ENCODE measurements at regions not wholly inside any gene's neighbourhood (a gene's known extent, or its start where the extent isn't known, plus 50 kb on each side); places are given as distances from the start of the nearest gene placed in this dataset.

GRCh38 chr15:91376038-91376437, 276.0 kb downstream of the SV2B start:
- Histone ChIP-seq H3K4me3 (ENCODE audit: low read length) (no peak overlapping the region), H3K9me3 (ENCODE audit: insufficient read depth, low read length) (no peaks in the 10 kb centered on the region), H3K9ac (ENCODE audit: low read length) (no peak overlapping the region), H2AFZ (ENCODE audit: low read depth, low read length) (no peak overlapping the region), H3K27ac (ENCODE audit: low read length) (no peak overlapping the region), H3K36me3 (replicated peaks; ENCODE audit: low read depth, low read length) (no peaks in the 10 kb centered on the region), H3K79me2 (ENCODE audit: low read length) (no peaks in the 10 kb centered on the region), H3K4me2 (ENCODE audit: low read length) (no peak overlapping the region), H3K27me3 (ENCODE audit: low read depth, low read length) (peaks cover 6% of the 10 kb centered on the region; the same call in 1 of the 2 replicates), H3K4me1 (ENCODE audit: low read length) (no peaks in the 10 kb centered on the region), H4K20me1 (ENCODE audit: insufficient read depth, low read length) (no peaks in the 10 kb centered on the region)
- TF ChIP-seq CTCF (IDR thresholded peaks at IDR 0.05; ENCODE audit: low read depth, low read length) (no peak), EZH2phosphoT487 (IDR thresholded peaks at IDR 0.05; ENCODE audit: low read depth) (no peak)

- TF ChIP-seq CTCF (IDR thresholded peaks at IDR 0.05; ENCODE audit: low read depth, low read length) (no peak), EZH2phosphoT487 (IDR thresholded peaks at IDR 0.05; ENCODE audit: low read depth) (no peak)
- H3K9me3 ChIP-seq (ENCODE audit: insufficient read depth, low read length) = no peaks in the 10 kb centered on the region
- no peak overlapping the region for H3K27ac ChIP-seq (ENCODE audit: low read length)
- no peak overlapping the region for H3K4me3 ChIP-seq (ENCODE audit: low read length)
- no peaks in the 10 kb centered on the region for H3K4me1 ChIP-seq (ENCODE audit: low read length)
- H3K9ac ChIP-seq (ENCODE audit: low read length) = no peak overlapping the region
- no peak overlapping the region for H3K4me2 ChIP-seq (ENCODE audit: low read length)
- no peaks in the 10 kb centered on the region for H4K20me1 ChIP-seq (ENCODE audit: insufficient read depth, low read length)
- H3K79me2 ChIP-seq (ENCODE audit: low read length) = no peaks in the 10 kb centered on the region
- H3K36me3 ChIP-seq (replicated peaks; ENCODE audit: low read depth, low read length) = no peaks in the 10 kb centered on the region
- H3K27me3 ChIP-seq (ENCODE audit: low read depth, low read length) = peaks cover 6% of the 10 kb centered on the region; the same call in 1 of the 2 replicates
- H2AFZ ChIP-seq (ENCODE audit: low read depth, low read length) = no peak overlapping the region
Observed at GRCh38 chr15:91380114-91380513, 280.1 kb downstream of the SV2B start.

- H3K4me1 ChIP-seq (ENCODE audit: low read length) = no peaks in the 10 kb centered on the region
- no peaks in the 10 kb centered on the region for H4K20me1 ChIP-seq (ENCODE audit: insufficient read depth, low read length)
- H3K27ac ChIP-seq (ENCODE audit: low read length) = no peak overlapping the region
- H2AFZ ChIP-seq (ENCODE audit: low read depth, low read length) = no peak overlapping the region
- H3K9me3 ChIP-seq (ENCODE audit: insufficient read depth, low read length) = no peaks in the 10 kb centered on the region
- no peaks in the 10 kb centered on the region for H3K36me3 ChIP-seq (replicated peaks; ENCODE audit: low read depth, low read length)
- H3K4me2 ChIP-seq (ENCODE audit: low read length) = no peak overlapping the region
- H3K27me3 ChIP-seq (ENCODE audit: low read depth, low read length) = no peaks in the 10 kb centered on the region
- no peak overlapping the region for H3K9ac ChIP-seq (ENCODE audit: low read length)
- H3K79me2 ChIP-seq (ENCODE audit: low read length) = no peaks in the 10 kb centered on the region
- no peak overlapping the region for H3K4me3 ChIP-seq (ENCODE audit: low read length)
- TF ChIP-seq EZH2phosphoT487 (IDR thresholded peaks at IDR 0.05; ENCODE audit: low read depth) (no peak), CTCF (IDR thresholded peaks at IDR 0.05; ENCODE audit: low read depth, low read length) (no peak)
Observed at GRCh38 chr15:91383532-91383931, 283.5 kb downstream of the SV2B start.

- no peaks in the 10 kb centered on the region for H3K36me3 ChIP-seq (replicated peaks; ENCODE audit: low read depth, low read length)
- no peak overlapping the region for H3K9ac ChIP-seq (ENCODE audit: low read length)
- H3K4me3 ChIP-seq (ENCODE audit: low read length) = no peak overlapping the region
- no peak overlapping the region for H3K27ac ChIP-seq (ENCODE audit: low read length)
- no peak for TF ChIP-seq CTCF (IDR thresholded peaks at IDR 0.05; ENCODE audit: low read depth, low read length)
- no peak for TF ChIP-seq EZH2phosphoT487 (IDR thresholded peaks at IDR 0.05; ENCODE audit: low read depth)
- no peaks in the 10 kb centered on the region for H3K79me2 ChIP-seq (ENCODE audit: low read length)
- H3K4me2 ChIP-seq (ENCODE audit: low read length) = no peak overlapping the region
- no peaks in the 10 kb centered on the region for H3K4me1 ChIP-seq (ENCODE audit: low read length)
- H3K9me3 ChIP-seq (ENCODE audit: insufficient read depth, low read length) = no peaks in the 10 kb centered on the region
- H4K20me1 ChIP-seq (ENCODE audit: insufficient read depth, low read length) = no peaks in the 10 kb centered on the region
- no peak overlapping the region for H2AFZ ChIP-seq (ENCODE audit: low read depth, low read length)
- H3K27me3 ChIP-seq (ENCODE audit: low read depth, low read length) = no peaks in the 10 kb centered on the region
Observed at GRCh38 chr15:91384189-91384730, 284.2 kb downstream of the SV2B start.

All from OCI-LY3 (cell line).